ENCODE measurements at regions not wholly inside any gene's neighbourhood (a gene's known extent, or its start where the extent isn't known, plus 50 kb on each side); places are given as distances from the start of the nearest gene placed in this dataset.
"Not testable (repeated sequence)": the region's sequence is repeated elsewhere in the genome, so short reads cannot be mapped to it uniquely, and the experiment has no call there.

DNA sequence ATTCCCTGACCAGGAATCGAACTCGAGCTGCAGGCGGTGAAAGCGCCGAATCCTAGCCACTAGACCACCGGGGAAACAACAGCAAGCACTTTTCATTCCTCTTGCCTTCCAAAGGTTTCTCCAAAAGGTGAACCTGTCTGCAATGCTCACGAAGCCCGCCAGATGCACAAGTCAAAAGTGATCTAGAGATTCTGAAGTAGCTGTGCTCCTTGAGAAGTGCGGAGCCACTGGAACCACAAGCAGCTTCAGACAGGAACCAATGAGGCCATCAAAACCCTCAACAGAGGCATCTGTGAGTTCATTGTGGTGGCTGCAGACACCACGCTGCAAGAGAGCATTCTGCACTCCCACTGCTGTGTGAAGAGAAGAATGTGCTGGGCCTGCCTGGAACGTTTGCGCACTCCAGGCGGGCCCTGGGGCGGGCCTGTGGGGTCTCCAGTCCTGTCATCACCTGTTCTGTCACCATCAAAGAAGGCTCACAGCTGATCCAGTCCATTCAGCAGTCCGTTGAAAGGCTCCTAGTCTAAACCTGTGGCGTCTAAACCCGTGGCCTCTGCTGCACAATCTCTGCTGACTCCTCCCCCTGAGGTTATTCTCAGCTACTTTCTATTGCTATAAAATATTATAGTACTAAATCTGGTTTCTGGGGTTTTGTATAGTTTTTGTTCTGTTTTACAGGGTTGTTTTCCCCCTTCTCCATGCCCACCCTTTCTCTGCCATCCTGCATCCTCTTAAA is 89.5 kb upstream of the FCGR1A start:
- TF ChIP-seq, protein P1, sequence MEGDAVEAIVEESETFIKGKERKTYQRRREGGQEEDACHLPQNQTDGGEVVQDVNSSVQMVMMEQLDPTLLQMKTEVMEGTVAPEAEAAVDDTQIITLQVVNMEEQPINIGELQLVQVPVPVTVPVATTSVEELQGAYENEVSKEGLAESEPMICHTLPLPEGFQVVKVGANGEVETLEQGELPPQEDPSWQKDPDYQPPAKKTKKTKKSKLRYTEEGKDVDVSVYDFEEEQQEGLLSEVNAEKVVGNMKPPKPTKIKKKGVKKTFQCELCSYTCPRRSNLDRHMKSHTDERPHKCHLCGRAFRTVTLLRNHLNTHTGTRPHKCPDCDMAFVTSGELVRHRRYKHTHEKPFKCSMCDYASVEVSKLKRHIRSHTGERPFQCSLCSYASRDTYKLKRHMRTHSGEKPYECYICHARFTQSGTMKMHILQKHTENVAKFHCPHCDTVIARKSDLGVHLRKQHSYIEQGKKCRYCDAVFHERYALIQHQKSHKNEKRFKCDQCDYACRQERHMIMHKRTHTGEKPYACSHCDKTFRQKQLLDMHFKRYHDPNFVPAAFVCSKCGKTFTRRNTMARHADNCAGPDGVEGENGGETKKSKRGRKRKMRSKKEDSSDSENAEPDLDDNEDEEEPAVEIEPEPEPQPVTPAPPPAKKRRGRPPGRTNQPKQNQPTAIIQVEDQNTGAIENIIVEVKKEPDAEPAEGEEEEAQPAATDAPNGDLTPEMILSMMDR (IDR thresholded peaks at IDR 0.05): not testable (repeated sequence)
- not testable (repeated sequence) for TF ChIP-seq POLR2A (IDR thresholded peaks at IDR 0.05)
